ENCODE measurements at regions not wholly inside any gene's neighbourhood (a gene's known extent, or its start where the extent isn't known, plus 50 kb on each side); places are given as distances from the start of the nearest gene placed in this dataset.
"Not testable (repeated sequence)": the region's sequence is repeated elsewhere in the genome, so short reads cannot be mapped to it uniquely, and the experiment has no call there.

DNA sequence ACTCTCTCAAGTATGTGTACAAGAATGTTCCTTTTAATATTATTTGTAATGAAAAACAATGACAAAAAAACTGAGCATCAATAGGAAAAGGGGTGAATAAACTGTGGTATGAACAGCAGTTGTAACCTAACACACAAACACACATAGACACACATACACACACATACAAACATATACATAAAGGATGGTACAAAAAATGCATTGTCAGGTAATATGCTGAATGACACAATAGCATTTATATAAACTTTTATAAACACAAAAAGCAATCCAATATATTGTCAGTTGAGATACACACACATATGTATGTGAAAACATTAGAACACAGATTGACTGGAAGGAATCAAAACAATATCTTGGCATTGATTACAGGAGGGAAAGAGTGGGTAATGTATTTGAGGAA, 227.0 kb upstream of the ISL1 start:
- TF ChIP-seq, protein P1, sequence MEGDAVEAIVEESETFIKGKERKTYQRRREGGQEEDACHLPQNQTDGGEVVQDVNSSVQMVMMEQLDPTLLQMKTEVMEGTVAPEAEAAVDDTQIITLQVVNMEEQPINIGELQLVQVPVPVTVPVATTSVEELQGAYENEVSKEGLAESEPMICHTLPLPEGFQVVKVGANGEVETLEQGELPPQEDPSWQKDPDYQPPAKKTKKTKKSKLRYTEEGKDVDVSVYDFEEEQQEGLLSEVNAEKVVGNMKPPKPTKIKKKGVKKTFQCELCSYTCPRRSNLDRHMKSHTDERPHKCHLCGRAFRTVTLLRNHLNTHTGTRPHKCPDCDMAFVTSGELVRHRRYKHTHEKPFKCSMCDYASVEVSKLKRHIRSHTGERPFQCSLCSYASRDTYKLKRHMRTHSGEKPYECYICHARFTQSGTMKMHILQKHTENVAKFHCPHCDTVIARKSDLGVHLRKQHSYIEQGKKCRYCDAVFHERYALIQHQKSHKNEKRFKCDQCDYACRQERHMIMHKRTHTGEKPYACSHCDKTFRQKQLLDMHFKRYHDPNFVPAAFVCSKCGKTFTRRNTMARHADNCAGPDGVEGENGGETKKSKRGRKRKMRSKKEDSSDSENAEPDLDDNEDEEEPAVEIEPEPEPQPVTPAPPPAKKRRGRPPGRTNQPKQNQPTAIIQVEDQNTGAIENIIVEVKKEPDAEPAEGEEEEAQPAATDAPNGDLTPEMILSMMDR (IDR thresholded peaks at IDR 0.05): no peak
- no peak for DNase-seq (ENCODE audit: low spot score)
- no peak overlapping the region for H3K27ac ChIP-seq
- no peaks in the 10 kb centered on the region for H3K9me3 ChIP-seq
- H3K36me3 ChIP-seq: no peaks in the 10 kb centered on the region
- intact Hi-C loops (cut with DNase I): no loop called here
- no peak overlapping the region for H3K4me3 ChIP-seq
- no peaks in the 10 kb centered on the region for H3K4me1 ChIP-seq (replicated peaks)
- H3K27me3 ChIP-seq (replicated peaks; ENCODE audit: insufficient read depth): no peaks in the 10 kb centered on the region

DNA sequence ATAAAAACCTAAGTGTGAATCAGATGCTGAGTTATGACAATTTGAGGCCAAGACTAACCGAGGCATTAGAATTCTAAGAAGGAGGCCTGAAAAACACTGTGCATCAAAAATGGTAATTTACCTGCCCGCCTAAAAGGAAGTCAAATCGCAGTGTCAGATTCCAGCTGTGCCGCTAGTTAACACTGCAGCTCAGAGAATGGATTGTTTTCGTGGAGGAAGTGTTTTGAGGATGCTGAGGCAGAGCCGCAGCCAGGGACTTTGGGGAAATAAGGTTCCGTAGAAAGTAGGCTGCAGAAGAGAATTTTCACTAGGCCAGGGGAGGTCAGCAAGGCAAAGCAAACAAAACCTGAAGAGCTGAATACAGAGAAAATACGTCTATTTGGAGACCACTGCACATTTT, 226.4 kb upstream of the ISL1 start:
- WGBS: 68% methylated on average over 8 of the region's 8 CpGs
- TF ChIP-seq POLR2A (IDR thresholded peaks at IDR 0.05): no peak
- TF ChIP-seq, protein P1 (IDR thresholded peaks at IDR 0.05): no peak
- H3K36me3 ChIP-seq: no peaks in the 10 kb centered on the region

DNA sequence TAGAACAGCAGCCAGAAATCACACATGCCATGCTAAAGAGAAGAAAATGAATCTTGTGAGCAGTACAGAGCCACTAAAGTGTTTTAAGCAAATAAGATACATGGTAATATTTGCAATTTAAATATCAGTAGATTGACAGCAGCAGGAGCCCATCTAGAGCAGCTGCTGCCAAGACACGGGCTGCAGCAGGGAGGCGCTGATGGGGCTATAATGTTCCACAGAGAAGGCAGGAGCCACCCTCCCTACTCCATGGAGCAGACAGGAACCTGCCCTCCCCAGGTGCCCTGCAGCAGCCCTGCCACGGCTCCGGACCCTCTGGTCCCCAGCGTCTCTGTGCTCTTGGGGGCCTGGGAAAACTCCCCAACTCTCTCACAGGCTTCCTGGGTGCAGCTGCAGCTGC, 224.1 kb upstream of the ISL1 start:
- no peak for TF ChIP-seq POLR2AphosphoS5 (IDR thresholded peaks at IDR 0.05)
- TF ChIP-seq POLR2A (IDR thresholded peaks at IDR 0.05): no peak
- TF ChIP-seq, protein P1 (IDR thresholded peaks at IDR 0.05): no peak
- H3K27me3 ChIP-seq (replicated peaks; ENCODE audit: insufficient read depth): no peaks in the 10 kb centered on the region
- H3K4me3 ChIP-seq: no peak overlapping the region
- WGBS: 89% methylated on average over 5 of the region's 5 CpGs
- no peak for DNase-seq (ENCODE audit: low spot score)
- H3K36me3 ChIP-seq: no peaks in the 10 kb centered on the region
- no peaks in the 10 kb centered on the region for H3K4me1 ChIP-seq (replicated peaks)
- no peaks in the 10 kb centered on the region for H3K9me3 ChIP-seq
- no peak overlapping the region for H3K27ac ChIP-seq
- intact Hi-C loops (cut with DNase I): no loop called here

More for the DNA sequence above, 226.4 kb upstream of the ISL1 start:
- no peak for DNase-seq (ENCODE audit: low spot score)
- Histone ChIP-seq H3K9me3 (no peaks in the 10 kb centered on the region), H3K27me3 (replicated peaks; ENCODE audit: insufficient read depth) (no peaks in the 10 kb centered on the region), H3K4me3 (no peak overlapping the region), H3K27ac (no peak overlapping the region), H3K4me1 (replicated peaks) (no peaks in the 10 kb centered on the region)
- intact Hi-C loops (cut with DNase I): no loop called here

DNA sequence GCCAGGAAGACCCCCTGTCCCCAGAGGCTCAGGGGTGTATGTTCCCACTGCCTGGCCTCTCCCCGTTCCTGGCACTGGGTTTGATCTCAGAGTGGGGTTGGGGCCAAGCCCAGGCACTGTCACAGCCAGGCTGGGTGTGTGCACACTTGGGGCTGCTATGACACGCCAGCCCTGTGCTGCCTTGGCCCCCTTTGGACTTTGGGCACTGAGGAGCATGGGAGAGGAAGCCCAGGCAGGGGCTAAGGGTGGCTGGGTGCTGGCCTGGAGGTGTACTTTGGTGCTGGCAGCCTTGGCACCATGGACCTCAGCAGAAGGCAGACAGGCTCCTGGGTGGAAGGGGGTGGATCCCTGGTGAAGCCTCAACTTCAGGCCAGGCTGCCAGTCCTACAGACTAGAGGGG, 223.6 kb upstream of the ISL1 start:
- TF ChIP-seq POLR2A (IDR thresholded peaks at IDR 0.05) (no peak), POLR2AphosphoS5 (IDR thresholded peaks at IDR 0.05) (no peak)
- TF ChIP-seq, protein P1 (IDR thresholded peaks at IDR 0.05): no peak
- Histone ChIP-seq H3K4me3 (no peak overlapping the region), H3K27me3 (replicated peaks; ENCODE audit: insufficient read depth) (no peaks in the 10 kb centered on the region), H3K9me3 (no peaks in the 10 kb centered on the region), H3K4me1 (replicated peaks) (no peaks in the 10 kb centered on the region), H3K36me3 (no peaks in the 10 kb centered on the region), H3K27ac (no peak overlapping the region)
- intact Hi-C loops (cut with DNase I): no loop called here
- DNase-seq (ENCODE audit: low spot score): no peak
- WGBS: 94% methylated on average over 2 of the region's 2 CpGs

DNA sequence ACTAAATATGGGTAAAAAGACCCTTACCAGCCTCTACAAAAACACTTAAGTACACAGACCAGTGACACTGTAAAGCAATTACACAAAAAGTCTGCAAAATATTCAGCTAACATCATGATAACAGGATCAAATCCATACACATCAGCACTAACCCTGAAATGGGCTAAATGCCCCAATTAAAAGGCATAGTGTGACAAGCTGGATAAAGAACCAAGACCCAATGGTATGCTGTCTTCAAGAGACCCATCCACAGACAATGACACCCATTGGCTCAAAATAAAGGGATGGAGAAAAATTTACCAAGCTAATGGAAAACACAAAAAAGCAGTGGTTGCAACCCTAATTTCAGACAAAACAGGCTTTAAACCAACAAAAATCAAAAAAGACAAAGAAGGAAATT, 221.0 kb upstream of the ISL1 start:
- no peak for DNase-seq (ENCODE audit: low spot score)
- Histone ChIP-seq H3K4me1 (replicated peaks) (no peaks in the 10 kb centered on the region), H3K9me3 (no peaks in the 10 kb centered on the region), H3K27me3 (replicated peaks; ENCODE audit: insufficient read depth) (no peaks in the 10 kb centered on the region), H3K4me3 (no peak overlapping the region), H3K27ac (no peak overlapping the region), H3K36me3 (no peaks in the 10 kb centered on the region)
- TF ChIP-seq POLR2AphosphoS5 (IDR thresholded peaks at IDR 0.05) (no peak), POLR2A (IDR thresholded peaks at IDR 0.05) (no peak)
- TF ChIP-seq, protein P1 (IDR thresholded peaks at IDR 0.05): no peak
- intact Hi-C loops (cut with DNase I): no loop called here

DNA sequence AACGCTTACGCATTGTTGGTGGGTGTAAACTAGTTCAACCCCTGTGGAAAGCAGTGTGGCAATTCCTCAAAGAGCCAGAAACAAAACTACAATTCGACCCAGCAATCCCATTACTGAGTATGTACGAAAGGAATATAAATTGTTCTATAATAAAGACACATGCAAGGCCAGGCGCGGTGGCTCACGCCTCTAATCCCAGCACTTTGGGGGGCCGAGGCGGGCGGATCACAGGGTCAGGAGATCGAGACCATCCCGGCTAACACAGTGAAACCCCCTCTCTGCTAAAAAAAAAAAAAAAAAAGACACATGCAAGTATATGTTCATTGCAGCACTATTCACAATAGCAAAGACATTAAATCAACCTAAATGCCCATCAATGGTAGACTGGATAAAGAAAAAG, 217.6 kb upstream of the ISL1 start:
- H3K27me3 ChIP-seq (replicated peaks; ENCODE audit: insufficient read depth); intact Hi-C loops (cut with DNase I); H3K9me3 ChIP-seq; DNase-seq (ENCODE audit: low spot score); H3K27ac ChIP-seq; H3K4me3 ChIP-seq; H3K36me3 ChIP-seq; H3K4me1 ChIP-seq (replicated peaks): not testable (repeated sequence)
- WGBS: 95% methylated on average over 12 of the region's 12 CpGs
